ENCODE measurements at regions not wholly inside any gene's neighbourhood (a gene's known extent, or its start where the extent isn't known, plus 50 kb on each side); places are given as distances from the start of the nearest gene placed in this dataset.
A peak's percentile ranks its signal among the peaks of the same experiment; 100 is the strongest.

DNA sequence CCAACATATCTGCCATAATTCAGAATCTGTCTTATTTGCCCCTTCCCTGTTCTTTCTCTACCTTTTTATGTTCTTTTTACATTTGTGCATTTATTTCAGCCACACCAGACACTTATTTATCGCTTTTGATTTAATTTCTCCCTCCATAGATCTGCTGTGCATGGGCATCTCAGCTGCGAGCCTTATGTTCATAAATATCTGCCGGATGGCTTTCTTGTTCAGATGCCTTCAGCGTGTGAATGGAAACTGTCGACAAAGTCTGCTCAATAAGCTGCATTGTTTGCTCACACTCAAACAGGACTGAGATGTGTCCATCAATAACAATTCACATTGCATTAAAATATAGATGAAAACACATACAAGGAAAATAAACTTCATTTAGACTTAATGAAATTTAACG lies 374.6 kb upstream of the FAT3 start:
- ChIA-PET POLR2A (no interaction called here), CTCF (no interaction called here)
- Mint-ChIP-seq H3K9me3 (peaks cover 8 to 24% (median 12%) of the 10 kb centered on the region in 5 donors), H3K4me3 (no peak overlapping the region), H3K27me3 (peaks cover 0 to 3% of the 10 kb centered on the region in 2 donors), H3K27ac (no peak overlapping the region), H3K36me3 (no peaks in the 10 kb centered on the region), H3K4me1 (no peaks in the 10 kb centered on the region)
- DNase-seq, result no peak
- H3K9me3 ChIP-seq (ENCODE audit: low read length), result no peaks in the 10 kb centered on the region
- no peaks in the 10 kb centered on the region for H3K4me1 ChIP-seq (ENCODE audit: insufficient read depth, low read length)
- no peak overlapping the region for H3K27ac ChIP-seq (ENCODE audit: low read depth, low read length)
- H3K4me3 ChIP-seq (ENCODE audit: low read length), result no peak overlapping the region
- no peaks in the 10 kb centered on the region for H3K36me3 ChIP-seq (ENCODE audit: insufficient read depth, low read length)
- no peaks in the 10 kb centered on the region for H3K27me3 ChIP-seq (ENCODE audit: insufficient read depth, low read length, poor library complexity, severe bottlenecking)

DNA sequence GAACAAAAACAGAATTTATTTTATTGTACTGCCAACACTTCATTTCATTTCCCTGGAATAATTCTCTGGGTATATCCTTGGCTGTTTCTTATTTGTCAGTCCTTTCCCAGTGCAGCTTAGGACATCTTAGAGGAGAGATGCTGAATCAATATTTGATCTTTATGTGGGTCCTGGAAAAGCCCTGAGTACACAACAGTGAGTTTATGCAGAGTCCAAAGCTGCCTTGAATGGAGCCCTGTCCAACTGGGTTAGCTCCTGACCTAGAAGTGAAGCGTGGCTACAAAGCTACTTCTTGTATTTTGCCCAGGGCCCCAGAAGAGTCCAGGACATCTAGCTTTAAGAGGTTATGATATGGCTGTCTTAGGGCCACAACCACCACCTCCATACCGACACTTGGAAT lies 378.0 kb upstream of the FAT3 start:
- H3K9me3 ChIP-seq (ENCODE audit: low read length), result no peaks in the 10 kb centered on the region
- no peaks in the 10 kb centered on the region for H3K4me1 ChIP-seq (ENCODE audit: insufficient read depth, low read length)
- H3K4me1 Mint-ChIP-seq, result no peaks in the 10 kb centered on the region
- peaks cover 0 to 3% of the 10 kb centered on the region in 2 donors for H3K27me3 Mint-ChIP-seq
- no peaks in the 10 kb centered on the region for H3K27me3 ChIP-seq (ENCODE audit: insufficient read depth, low read length, poor library complexity, severe bottlenecking)
- no peak overlapping the region for H3K27ac Mint-ChIP-seq
- H3K36me3 ChIP-seq (ENCODE audit: insufficient read depth, low read length), result no peaks in the 10 kb centered on the region
- ChIA-PET CTCF (no interaction called here), POLR2A (no interaction called here)
- H3K36me3 Mint-ChIP-seq, result no peaks in the 10 kb centered on the region
- H3K27ac ChIP-seq (ENCODE audit: low read depth, low read length), result no peak overlapping the region
- H3K9me3 Mint-ChIP-seq, result peaks cover 7 to 35% (median 9%) of the 10 kb centered on the region in 5 donors
- no peak overlapping the region for H3K4me3 ChIP-seq (ENCODE audit: low read length)
- DNase-seq, result no peak
- no peak overlapping the region for H3K4me3 Mint-ChIP-seq

DNA sequence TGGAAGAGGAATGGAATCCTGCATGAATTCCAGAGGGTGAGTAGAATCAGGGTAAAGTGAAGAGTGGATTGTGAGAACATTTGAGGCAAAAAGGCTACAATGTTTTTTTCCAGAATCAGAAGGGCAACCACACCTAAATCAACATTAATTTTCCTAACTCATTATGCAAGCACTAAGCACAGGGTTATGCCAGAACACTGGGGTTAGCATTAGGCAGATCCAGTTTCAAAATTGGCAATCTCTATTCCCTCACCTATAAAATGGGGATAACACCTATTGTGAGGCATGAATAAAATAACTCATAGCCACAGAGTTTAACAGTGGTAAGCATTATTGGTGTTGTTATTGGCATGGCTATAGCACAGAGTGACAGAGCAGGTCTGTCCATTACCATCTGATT lies 378.6 kb upstream of the FAT3 start:
- no peak for DNase-seq
- H3K4me3 ChIP-seq (ENCODE audit: low read length), result no peak overlapping the region
- H3K4me1 ChIP-seq (ENCODE audit: insufficient read depth, low read length), result no peaks in the 10 kb centered on the region
- no peak overlapping the region for H3K27ac ChIP-seq (ENCODE audit: low read depth, low read length)
- Mint-ChIP-seq H3K9me3 (peaks cover 3 to 36% (median 9%) of the 10 kb centered on the region in 5 donors), H3K36me3 (no peaks in the 10 kb centered on the region), H3K27ac (peak overlapping the region in 1 of 8 donors; percentile 1), H3K27me3 (peaks cover 0 to 3% of the 10 kb centered on the region in 2 donors), H3K4me1 (no peaks in the 10 kb centered on the region), H3K4me3 (no peak overlapping the region)
- CTCF ChIA-PET, result no interaction called here
- no peaks in the 10 kb centered on the region for H3K36me3 ChIP-seq (ENCODE audit: insufficient read depth, low read length)
- no peaks in the 10 kb centered on the region for H3K27me3 ChIP-seq (ENCODE audit: insufficient read depth, low read length, poor library complexity, severe bottlenecking)
- H3K9me3 ChIP-seq (ENCODE audit: low read length), result no peaks in the 10 kb centered on the region
- POLR2A ChIA-PET, result no interaction called here

DNA sequence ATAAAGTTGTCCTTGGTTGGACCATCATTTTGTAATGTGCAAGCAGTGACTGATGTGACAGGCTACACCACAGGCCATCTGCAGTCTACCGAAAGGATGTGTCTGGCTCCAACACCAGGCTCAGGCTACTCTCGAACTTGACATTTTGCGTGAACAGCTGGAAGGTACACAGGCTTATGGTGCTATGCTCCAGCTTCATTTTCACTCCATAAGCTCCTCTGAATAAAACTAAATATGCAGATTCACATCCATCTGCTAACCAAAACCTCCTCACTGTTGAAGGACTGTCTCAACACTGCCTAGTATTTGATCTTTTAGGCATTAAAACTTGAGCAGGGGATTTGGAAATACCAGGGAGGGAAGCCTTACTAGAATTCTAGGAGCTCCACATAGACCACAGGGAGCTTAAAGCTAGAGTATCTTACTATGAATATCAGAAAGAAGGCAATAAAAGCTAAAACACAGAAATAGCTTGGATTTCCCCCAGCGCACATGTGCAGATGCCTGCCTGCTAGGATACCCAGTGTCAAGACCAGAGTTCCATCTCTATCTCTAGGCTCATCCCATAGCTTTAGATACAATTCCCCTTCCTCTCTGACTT lies 383.9 kb upstream of the FAT3 start:
- no peak overlapping the region for H3K4me3 ChIP-seq (ENCODE audit: low read length)
- POLR2A ChIA-PET, result no interaction called here
- Mint-ChIP-seq H3K36me3 (no peaks in the 10 kb centered on the region), H3K4me1 (no peaks in the 10 kb centered on the region), H3K27me3 (no peaks in the 10 kb centered on the region), H3K9me3 (peaks cover 0 to 55% (median 9%) of the 10 kb centered on the region in 5 donors), H3K4me3 (no peak overlapping the region), H3K27ac (no peak overlapping the region)
- CTCF ChIA-PET, result no interaction called here
- H3K9me3 ChIP-seq (ENCODE audit: low read length), result no peaks in the 10 kb centered on the region
- H3K27ac ChIP-seq (ENCODE audit: low read depth, low read length), result no peak overlapping the region
- H3K27me3 ChIP-seq (ENCODE audit: insufficient read depth, low read length, poor library complexity, severe bottlenecking), result no peaks in the 10 kb centered on the region
- H3K4me1 ChIP-seq (ENCODE audit: insufficient read depth, low read length), result no peaks in the 10 kb centered on the region
- no peaks in the 10 kb centered on the region for H3K36me3 ChIP-seq (ENCODE audit: insufficient read depth, low read length)
- DNase-seq, result no peak

DNA sequence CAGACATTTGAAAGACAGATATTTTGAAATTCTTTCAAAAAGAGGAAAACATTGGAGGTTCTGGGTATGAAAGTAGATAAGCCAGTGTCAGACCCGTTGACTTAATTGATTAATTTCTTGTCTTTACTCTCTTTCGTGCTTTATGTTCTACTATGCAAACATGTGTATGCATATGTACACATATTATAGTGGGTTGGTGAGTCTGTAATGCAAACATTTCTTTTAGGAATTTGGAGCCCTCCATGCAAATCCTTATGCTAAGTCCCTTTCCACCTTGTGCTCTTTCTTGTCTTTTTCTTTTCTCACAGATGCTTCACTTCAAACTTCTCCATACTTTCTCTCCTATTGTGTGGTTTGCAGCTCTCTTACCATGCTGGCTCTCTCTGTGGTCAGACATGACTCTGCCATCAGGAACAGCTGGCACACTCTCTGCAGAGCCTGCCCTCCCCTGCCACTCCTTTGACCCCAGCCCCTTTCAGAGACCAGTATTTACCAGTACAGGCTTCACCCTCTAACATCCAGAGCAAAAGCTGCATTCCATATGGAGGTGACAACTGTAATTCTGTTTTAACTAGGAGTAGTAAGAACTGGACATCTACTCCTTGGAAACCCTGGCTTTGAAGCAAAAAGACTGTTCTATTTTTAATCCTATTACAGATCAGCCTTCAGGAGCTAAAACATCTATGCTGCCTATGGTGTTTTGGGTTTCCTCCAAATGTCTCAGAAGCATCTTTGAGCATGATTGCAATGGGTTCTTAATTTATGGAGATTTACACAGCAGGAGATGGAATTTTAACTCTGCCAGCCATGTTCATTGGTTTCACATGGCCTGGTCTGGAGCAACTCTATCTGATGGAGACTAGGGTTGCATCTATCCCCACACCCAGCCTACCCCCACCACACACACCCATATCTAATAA lies 386.9 kb upstream of the FAT3 start:
- no peak overlapping the region for H3K4me3 Mint-ChIP-seq
- H3K36me3 Mint-ChIP-seq, result no peaks in the 10 kb centered on the region
- H3K27ac Mint-ChIP-seq, result no peak overlapping the region
- H3K4me1 ChIP-seq (ENCODE audit: insufficient read depth, low read length), result no peaks in the 10 kb centered on the region
- ChIA-PET CTCF (no interaction called here), POLR2A (no interaction called here)
- no peaks in the 10 kb centered on the region for H3K27me3 ChIP-seq (ENCODE audit: insufficient read depth, low read length, poor library complexity, severe bottlenecking)
- peaks cover 0 to 63% (median 8%) of the 10 kb centered on the region in 5 donors for H3K9me3 Mint-ChIP-seq
- no peaks in the 10 kb centered on the region for H3K9me3 ChIP-seq (ENCODE audit: low read length)
- no peak overlapping the region for H3K4me3 ChIP-seq (ENCODE audit: low read length)
- H3K27ac ChIP-seq (ENCODE audit: low read depth, low read length), result no peak overlapping the region
- DNase-seq, result no peak
- no peaks in the 10 kb centered on the region for H3K27me3 Mint-ChIP-seq
- H3K4me1 Mint-ChIP-seq, result no peaks in the 10 kb centered on the region
- H3K36me3 ChIP-seq (ENCODE audit: insufficient read depth, low read length), result no peaks in the 10 kb centered on the region

DNA sequence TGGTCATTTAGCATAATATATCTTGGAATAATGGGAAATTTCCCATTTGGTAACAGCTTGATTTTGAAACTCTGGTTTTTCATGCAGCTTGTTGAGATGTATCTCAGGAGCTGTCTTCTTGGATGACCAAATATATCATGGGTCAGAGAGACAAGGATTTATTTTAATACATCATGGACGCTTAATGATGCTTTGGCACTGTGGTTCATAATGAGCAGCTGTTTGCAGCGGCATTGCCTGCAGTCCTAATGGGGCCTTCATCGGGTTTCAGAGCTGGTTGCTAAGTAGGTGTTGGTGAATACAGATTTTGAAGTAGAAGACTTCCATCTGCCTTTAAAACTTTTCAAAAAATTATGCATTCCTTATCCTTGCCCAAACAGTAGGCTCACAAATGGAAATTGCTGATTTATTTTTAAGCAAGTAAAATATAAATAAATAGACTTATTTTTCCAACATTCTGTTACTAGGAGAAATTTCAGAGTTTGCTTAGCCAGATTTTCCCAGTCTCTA lies 389.5 kb upstream of the FAT3 start:
- POLR2A ChIA-PET, result no interaction called here

DNA sequence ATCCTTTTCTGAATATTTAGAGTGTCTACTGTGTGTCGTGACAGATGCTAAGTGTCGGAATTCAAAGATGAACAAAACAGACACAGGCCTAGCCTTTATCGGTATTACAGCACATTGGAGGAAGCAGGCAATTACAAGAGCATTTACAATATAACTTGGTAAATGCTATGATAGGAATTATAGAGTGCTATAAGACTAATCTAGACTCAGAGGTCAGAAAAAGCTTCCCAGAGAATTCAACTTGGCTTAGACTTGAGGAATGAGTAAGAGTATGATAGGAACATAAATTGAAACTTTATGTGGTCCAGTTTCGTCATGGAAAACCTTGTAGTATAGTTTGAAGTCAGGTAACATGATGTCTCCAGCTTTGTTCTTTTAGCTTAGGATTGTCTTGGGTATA lies 395.7 kb upstream of the FAT3 start:
- H3K27me3 ChIP-seq (ENCODE audit: insufficient read depth, low read length, poor library complexity, severe bottlenecking), result no peaks in the 10 kb centered on the region
- no peaks in the 10 kb centered on the region for H3K4me1 ChIP-seq (ENCODE audit: insufficient read depth, low read length)
- no peak overlapping the region for H3K4me3 Mint-ChIP-seq
- H3K4me3 ChIP-seq (ENCODE audit: low read length), result no peak overlapping the region
- CTCF ChIA-PET, result no interaction called here
- DNase-seq, result no peak
- no peaks in the 10 kb centered on the region for H3K27me3 Mint-ChIP-seq
- H3K4me1 Mint-ChIP-seq, result no peaks in the 10 kb centered on the region
- no peaks in the 10 kb centered on the region for H3K36me3 Mint-ChIP-seq
- H3K27ac Mint-ChIP-seq, result no peak overlapping the region
- H3K9me3 Mint-ChIP-seq, result peaks cover 5 to 22% (median 5%) of the 10 kb centered on the region in 5 donors
- POLR2A ChIA-PET, result no interaction called here
- no peaks in the 10 kb centered on the region for H3K36me3 ChIP-seq (ENCODE audit: insufficient read depth, low read length)
- H3K9me3 ChIP-seq (ENCODE audit: low read length), result no peaks in the 10 kb centered on the region
- no peak overlapping the region for H3K27ac ChIP-seq (ENCODE audit: low read depth, low read length)

More for the DNA sequence above, 389.5 kb upstream of the FAT3 start:
- CTCF ChIA-PET, result interaction anchor here (1.2 kb wide), 1 partner anchor 11 kb away, joined by 3 read pairs; no protein-coding TSS in a partner anchor
- Histone ChIP-seq H3K4me1 (ENCODE audit: insufficient read depth, low read length) (no peaks in the 10 kb centered on the region), H3K9me3 (ENCODE audit: low read length) (no peaks in the 10 kb centered on the region), H3K36me3 (ENCODE audit: insufficient read depth, low read length) (no peaks in the 10 kb centered on the region), H3K4me3 (ENCODE audit: low read length) (no peak overlapping the region), H3K27ac (ENCODE audit: low read depth, low read length) (no peak overlapping the region), H3K27me3 (ENCODE audit: insufficient read depth, low read length, poor library complexity, severe bottlenecking) (no peaks in the 10 kb centered on the region)
- Mint-ChIP-seq H3K27me3 (no peaks in the 10 kb centered on the region), H3K4me1 (no peaks in the 10 kb centered on the region), H3K27ac (no peak overlapping the region), H3K9me3 (peaks cover 3 to 58% (median 13%) of the 10 kb centered on the region in 5 donors), H3K36me3 (no peaks in the 10 kb centered on the region), H3K4me3 (no peak overlapping the region)
- DNase-seq, result no peak

DNA sequence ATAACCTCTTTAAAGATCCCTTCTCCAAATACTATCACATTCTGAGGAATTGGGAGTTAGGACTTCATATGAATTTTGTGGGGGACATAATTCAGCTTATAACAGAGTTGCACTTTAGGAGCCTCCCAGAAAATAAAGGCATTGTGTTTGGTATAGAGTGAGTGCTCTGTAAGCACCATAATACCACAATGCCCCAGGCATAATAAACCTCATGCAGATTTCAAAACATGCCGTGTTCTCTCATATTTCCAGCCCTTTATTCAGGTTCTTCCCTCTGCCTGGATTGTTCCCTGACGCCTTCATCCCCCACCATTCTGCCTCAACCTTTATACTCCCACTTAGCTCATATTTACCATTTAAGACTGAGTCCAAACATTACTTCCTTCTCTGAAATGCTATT lies 398.8 kb upstream of the FAT3 start:
- CTCF ChIA-PET, result no interaction called here
- no peak for DNase-seq
- Mint-ChIP-seq H3K36me3 (no peaks in the 10 kb centered on the region), H3K4me1 (no peaks in the 10 kb centered on the region), H3K4me3 (no peak overlapping the region), H3K27me3 (no peaks in the 10 kb centered on the region), H3K9me3 (peaks cover 2 to 19% (median 12%) of the 10 kb centered on the region in 5 donors), H3K27ac (no peak overlapping the region)
- no peak overlapping the region for H3K27ac ChIP-seq (ENCODE audit: low read depth, low read length)
- H3K4me1 ChIP-seq (ENCODE audit: insufficient read depth, low read length), result no peaks in the 10 kb centered on the region
- H3K4me3 ChIP-seq (ENCODE audit: low read length), result no peak overlapping the region
- no peaks in the 10 kb centered on the region for H3K27me3 ChIP-seq (ENCODE audit: insufficient read depth, low read length, poor library complexity, severe bottlenecking)
- no peaks in the 10 kb centered on the region for H3K36me3 ChIP-seq (ENCODE audit: insufficient read depth, low read length)
- POLR2A ChIA-PET, result no interaction called here
- no peaks in the 10 kb centered on the region for H3K9me3 ChIP-seq (ENCODE audit: low read length)

Data from CD8-positive, alpha-beta memory T cell (primary cell).